PC-9 (cell line): ENCODE measurements at regions not wholly inside any gene's neighbourhood (a gene's known extent, or its start where the extent isn't known, plus 50 kb on each side); places are given as distances from the start of the nearest gene placed in this dataset.

Source experiments
- EZH2 ChIP-seq: fragments of 200-600 bp; sonication (generic); IDR thresholded peaks from 2 replicates; pipeline ENCODE4 v1.8.0; 2017; ENCODE audit warnings: antibody characterized with exemption, low read depth
- TF ChIP-seq, protein P1 (sequence below): fragments of 200-600 bp; sonication (generic); conservative IDR thresholded peaks from 2 replicates; pipeline ENCODE4 v1.6.1; 2017; ENCODE audit warnings: mixed run types, antibody characterized with exemption, mild to moderate bottlenecking, moderate library complexity

DNA sequence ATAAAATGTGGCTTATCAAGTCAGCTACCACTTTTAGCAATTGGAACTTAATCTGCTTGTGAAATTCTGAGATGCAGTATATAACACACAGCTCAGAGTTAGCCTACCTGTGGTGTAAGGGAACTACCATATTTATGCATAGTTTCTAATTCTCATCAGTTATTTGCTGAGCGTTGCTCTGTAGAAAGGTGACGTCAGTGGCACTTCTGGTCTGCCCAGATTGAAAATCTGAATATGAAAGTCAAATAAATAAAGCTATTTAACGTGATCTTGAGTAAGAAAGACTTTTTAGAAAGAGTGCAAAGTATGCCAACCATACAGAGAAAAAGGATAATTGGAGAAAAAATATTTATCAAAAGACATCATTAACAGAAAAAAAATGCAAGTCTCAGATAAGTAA is 938.9 kb upstream of the NOVA1 start:
- TF ChIP-seq, protein P1, sequence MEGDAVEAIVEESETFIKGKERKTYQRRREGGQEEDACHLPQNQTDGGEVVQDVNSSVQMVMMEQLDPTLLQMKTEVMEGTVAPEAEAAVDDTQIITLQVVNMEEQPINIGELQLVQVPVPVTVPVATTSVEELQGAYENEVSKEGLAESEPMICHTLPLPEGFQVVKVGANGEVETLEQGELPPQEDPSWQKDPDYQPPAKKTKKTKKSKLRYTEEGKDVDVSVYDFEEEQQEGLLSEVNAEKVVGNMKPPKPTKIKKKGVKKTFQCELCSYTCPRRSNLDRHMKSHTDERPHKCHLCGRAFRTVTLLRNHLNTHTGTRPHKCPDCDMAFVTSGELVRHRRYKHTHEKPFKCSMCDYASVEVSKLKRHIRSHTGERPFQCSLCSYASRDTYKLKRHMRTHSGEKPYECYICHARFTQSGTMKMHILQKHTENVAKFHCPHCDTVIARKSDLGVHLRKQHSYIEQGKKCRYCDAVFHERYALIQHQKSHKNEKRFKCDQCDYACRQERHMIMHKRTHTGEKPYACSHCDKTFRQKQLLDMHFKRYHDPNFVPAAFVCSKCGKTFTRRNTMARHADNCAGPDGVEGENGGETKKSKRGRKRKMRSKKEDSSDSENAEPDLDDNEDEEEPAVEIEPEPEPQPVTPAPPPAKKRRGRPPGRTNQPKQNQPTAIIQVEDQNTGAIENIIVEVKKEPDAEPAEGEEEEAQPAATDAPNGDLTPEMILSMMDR: no peak
- TF ChIP-seq EZH2: no peak
